Mucosa of gallbladder (tissue), 1 donor: ENCODE measurements at regions not wholly inside any gene's neighbourhood (a gene's known extent, or its start where the extent isn't known, plus 50 kb on each side); places are given as distances from the start of the nearest gene placed in this dataset.
"Not testable (repeated sequence)": the region's sequence is repeated elsewhere in the genome, so short reads cannot be mapped to it uniquely, and the experiment has no call there.

Experiments
- DNase-seq: peaks from one replicate; pipeline ENCODE4 v3.0.0-alpha.2; 2020; ENCODE audit warnings: low spot score
- donor health status: DM: no; HTN: no; CAD: no.

DNA sequence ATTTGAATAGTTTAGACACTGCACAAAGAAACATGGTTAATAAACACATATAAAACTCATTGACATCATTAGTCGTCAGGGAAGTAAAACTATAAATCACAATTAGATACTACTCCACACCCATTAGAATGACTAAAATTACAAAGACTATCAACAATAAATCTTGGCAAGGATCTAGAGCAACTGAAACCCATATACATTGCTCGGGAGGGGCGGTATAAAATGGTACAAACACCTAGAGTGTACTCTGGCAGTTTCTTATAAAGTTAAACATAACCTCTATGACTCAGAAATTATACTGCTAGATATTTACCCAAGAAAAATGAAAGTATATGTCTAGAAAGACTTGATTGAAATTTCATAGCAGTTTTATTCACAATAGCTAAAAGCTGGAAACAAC is 434.2 kb downstream of the RWDD3 start:
- DNase-seq = no peak

DNA sequence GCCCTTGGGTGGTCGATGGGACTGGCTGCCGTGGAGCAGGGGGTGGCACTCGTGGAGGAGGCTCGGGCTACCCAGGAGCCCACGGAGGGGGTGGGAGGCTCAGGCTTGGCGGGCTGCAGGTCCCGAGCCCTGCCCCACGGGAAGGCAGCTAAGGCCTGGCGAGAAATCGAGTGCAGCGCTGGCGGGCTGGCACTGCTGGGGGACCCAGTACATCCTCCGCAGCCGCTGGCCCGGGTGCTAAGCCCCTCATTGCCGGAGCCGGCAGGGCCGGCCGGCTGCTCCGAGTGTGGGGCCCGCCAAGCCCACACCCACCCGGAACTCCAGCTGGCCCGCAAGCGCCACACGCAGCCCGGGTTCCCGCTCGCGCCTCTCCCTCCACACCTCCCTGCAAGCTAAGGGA is 435.6 kb downstream of the RWDD3 start:
- not testable (repeated sequence) for DNase-seq

DNA sequence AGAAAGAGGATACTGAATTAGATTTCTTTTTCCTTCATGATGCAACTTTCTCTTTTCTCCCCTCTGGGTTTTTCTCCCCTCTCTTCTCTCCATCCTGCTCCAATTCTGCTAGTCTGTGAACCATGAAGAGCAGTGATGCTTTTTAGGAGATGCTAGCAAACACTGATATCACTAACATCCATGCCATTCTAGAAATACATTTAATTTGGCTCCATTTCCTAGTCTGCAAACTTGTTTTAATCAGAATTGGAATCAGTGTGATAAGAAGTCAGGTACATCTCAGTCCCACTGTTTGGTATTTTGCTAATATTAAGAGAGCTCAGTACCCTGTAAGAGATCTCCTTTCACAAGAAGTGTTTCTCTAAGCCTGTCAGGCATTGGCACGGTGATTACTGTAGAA is 437.1 kb downstream of the RWDD3 start:
- no peak for DNase-seq

DNA sequence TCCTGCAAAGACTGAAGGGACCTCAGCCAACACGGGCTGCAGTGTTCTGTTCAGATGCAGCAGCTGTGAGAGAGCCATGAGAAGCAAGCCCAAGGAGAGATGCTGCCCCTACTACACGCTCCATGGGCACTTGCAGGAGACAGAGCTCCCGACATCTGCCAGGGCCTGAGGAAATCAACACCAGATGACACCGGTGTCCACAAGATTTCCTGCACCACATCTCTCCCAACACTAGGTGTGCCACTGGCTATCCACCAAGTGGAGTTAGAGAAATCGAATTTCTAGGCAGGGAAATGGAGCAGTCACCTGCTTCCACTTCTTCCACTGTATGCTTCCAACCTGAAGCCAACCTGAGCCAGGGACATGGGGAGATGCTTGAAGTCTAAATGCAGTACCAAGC is 445.3 kb downstream of the RWDD3 start:
- DNase-seq = no peak

DNA sequence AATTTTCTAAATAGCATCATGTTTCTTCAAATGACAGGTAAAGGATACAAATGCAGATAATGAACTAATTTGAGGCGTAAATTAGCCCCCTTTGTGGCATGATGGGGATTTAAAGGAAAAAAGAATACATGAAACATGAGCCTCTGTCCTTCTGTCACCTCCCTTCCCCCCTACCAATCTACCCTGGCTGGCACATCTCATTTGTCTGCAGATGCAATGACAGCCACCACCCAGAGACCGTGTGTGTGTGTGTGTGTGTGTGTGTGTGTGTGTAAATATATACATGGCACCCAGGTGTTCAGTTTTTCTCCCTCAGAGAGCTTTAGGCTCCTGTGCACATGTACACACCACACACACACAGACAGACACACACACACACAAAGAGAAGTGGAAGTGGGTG is 451.1 kb downstream of the RWDD3 start:
- no peak for DNase-seq

DNA sequence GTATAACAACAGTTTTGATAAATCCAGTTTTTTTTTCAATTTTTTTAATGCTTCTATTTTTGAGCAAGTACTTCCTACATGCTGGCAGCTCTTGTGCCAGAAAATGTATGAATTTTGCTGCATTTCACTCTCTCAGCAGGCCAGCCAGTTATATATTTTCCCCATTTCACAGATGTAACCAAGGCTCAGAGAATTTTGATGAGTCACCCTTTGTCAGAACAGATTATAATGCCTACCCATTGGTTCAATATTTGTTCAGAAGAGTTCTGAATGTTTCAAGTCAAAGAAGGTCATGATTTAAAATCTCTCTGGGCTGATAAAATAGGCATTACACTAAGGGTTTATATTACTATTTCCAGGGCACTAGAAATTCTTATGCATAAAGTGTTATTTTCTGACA is 452.2 kb downstream of the RWDD3 start:
- DNase-seq = no peak

DNA sequence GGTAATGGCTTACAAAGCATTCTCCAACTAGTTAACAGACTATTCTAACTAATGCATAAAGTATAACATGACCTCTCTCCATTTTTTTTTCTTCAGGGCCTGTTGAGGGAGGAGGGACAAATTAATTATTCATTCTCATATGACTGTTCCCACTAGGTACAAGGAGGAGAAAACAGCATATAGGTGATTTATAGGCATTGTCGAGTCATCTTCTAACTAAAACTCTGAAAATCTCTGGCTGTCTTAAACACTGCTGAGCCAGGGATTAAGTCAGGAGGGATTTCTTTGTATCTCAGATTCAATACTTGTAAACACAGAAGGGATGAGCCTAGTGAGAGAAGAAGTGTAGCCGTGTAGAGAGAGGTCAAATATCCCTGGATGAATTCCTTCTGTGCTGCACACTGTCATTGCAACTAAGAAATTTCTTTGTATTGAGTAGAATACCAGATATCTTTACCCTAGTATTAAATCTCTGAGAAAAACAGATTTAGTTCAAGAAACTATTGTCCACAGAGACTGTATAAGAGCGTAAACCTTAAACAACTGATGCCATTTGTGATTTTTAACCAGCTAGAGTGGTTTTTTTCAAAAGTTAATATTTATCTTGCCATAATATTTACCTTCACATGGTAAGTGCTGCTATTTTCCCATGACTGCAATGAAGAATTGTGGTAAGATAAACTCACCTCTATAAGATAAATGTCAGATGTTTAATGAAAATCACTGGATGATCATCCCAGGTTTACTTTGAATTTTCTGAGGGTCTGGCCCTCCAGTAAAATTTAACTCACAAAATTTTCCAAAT is 465.3 kb downstream of the RWDD3 start:
- no peak for DNase-seq

DNA sequence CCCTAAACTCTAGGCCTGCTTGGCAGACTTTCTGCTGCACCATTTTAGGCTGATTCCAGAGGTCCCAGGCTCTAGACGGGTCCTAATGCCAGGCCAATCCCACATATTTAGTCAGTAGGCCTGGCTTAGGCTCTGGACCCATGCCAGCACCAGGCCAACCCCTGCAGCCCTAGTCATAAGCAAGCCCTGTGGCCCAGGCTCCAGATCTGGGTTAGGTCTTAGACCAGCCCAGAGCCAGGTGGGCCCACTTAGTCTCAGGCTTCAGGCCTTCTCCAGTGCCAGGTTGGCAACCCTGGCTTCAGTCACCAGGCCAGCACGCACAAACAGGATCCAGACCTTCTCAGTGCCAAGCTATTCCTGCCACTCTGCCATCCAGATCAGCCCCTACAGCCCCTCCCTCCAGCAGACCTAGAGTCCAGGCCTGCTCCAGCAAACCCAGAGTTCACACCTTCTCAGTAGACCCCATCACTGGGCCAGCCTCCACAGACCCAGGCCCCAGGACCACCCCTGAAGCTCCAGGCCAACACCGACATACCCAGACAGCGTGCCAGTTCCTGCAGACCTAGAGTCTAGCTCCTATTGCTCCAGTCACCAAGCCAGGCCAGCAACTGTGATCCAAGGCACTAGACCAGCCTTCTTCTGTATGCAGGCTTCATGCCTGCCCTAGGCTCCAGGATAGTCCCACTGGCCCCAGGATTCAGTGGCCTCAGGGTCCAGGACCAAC is 467.6 kb downstream of the RWDD3 start:
- no peak for DNase-seq

DNA sequence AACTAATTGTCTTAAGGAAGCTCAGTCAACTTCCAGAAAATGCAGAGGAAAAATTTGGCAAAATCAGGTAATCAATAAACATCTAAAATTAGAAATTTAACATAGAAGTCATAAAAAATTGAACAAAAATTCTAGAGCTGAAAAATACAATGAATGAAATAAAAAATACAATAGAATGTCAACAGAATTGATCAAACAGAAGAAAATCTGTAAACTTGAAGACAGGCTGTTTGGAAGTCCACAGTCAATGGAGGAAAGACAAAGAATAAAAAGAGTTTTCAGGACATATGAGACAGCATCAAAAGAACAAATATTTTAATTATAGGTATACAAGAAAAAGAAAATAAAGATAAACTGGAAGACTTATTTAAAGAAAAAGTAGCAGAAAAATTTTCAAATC is 469.0 kb downstream of the RWDD3 start:
- no peak for DNase-seq

DNA sequence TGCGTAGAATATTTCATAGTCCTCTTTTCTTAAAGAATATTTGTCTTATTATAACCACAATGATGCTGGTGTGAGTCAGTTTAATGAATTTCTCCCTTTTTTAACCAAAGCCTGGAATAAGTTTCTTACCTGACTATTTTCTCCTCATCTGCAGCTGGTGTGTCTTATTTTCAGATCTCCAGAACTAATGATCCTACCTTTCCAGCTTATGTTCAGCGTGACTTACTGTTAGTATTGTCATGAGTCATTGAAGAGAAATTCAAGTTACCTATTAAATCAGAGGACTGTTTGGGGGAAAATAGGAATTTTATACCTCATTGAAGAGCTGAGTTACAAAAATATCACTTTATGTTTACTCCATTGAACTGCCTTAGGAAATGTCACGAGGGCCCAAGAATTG is 482.1 kb downstream of the RWDD3 start:
- no peak for DNase-seq

DNA sequence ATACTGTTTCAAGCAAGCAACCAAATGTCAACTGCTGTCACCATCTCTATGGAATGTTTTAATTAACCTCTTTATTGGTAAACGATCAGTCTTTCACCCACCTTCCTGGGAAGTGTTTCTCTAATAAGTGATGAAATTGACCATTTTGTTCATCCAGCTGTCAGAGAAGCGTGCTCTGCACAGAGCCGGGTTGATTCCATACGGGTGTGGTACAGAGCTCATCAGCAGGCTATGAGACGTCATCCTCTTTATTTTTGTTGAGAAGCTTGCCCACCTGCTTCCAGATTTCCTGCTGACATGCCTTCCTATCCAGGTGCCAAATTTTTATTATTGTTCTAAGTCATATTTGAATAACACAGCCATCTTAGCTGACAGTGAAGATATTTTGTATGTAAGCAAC is 482.5 kb downstream of the RWDD3 start:
- no peak for DNase-seq

DNA sequence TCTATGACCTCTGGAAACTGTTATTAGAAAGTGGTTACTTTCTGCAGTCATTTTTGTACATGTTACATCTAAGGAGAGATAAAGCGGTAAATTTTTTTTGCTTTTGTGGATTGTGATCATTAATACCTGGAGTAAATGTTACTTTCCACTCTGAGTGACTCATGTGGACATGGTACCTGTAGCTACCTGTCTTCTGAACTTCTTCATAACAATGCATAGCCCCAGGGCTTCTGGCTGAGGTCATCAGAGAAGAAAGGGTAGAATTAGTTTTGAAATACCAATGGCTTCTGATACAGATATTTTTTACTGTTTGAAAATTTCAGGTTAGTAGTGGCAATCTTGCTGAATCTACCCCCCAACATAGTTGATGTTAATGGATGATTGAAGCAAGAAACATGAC is 489.3 kb downstream of the RWDD3 start:
- DNase-seq = no peak

DNA sequence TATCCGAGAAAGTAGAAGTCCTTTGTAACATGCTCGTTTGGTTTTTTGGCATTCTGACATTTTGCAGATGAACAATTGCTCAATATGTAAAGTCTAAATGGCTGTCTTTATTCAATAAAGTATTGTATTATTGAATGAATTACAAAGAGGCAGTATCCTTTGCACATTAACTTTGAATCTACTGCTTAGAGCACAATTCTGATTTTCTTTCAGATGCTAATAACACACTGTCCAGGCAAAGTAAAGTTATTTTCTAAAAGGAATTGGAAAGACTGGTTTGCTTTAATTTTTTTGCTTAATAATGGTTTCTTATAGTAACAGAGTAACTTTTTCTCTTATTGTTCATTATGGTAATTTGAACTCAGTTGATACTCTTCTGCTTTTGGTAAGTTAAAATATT is 494.8 kb downstream of the RWDD3 start:
- DNase-seq = no peak

DNA sequence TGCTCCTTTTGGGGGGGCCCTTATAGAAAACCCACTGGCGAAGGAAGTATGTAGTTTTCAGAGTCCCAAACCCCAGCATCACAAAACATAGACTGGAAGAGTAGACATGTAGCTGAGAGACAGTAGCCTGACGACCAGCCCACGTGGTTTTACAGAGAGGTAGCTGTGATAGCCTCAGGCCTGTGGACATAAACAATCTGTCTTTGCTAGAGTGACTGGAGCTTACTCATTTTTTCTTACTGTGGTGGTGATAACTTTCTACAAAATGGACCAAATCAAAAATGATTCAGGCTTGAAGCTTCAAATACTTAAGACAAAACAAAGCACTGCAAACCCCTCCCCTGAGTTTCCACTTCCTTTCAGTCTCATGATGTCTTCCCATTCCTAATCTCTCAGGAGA is 497.0 kb downstream of the RWDD3 start:
- DNase-seq = no peak

DNA sequence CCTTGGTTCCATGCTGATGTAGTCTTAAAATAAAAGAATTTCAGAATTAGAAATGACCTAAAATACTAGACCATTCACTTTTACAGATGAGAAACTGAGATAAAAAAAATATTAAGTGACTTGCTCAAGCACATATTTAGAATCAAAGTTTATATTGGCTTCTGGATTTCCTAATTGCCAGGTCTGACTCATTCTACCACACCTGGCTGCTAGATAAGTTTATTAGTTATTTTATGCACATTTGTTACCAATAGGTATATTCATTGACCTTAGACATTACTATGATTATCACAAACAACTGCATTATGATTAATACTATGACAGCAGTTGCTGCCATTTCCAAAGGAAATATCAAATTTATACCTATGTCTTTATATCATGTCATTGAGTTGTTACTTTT is 497.5 kb downstream of the RWDD3 start:
- DNase-seq = no peak

DNA sequence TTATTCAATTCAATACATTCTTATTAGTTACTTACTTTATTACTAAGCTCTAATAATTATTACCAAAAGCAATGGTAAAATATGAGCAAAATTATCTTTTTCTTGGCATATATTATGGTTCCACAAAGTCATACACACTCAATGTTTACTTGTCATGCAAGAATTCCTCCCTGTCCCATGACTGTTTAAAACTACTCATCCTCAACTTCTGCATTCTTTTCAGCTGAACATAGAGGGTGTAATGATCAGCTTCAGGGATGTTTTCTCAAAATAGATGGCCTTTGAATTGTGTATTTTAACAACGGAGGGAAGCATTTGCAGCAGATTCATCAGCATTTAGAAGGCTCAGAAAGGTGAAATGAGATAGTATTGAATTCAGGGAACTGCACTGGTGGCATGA is 499.0 kb downstream of the RWDD3 start:
- no peak for DNase-seq

DNA sequence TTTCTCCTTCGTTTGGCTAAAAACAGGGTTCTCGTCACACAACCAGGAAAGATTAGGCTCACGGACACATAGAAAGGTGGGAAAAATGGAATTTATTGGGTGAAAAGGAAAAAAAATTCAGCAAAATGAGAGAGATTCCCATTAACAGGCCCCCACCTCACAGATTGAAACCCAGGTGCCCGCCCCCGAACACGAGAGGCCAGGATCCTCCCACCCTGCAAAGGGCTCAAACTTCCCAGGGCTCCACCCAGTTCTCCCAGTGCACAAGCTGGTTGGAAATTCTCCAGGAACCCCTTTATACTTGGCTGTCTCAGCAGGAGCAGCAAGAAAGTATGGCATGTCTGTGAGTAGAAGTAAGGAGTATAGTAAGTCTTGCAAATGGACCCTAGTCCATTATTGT is 499.7 kb downstream of the RWDD3 start:
- no peak for DNase-seq

DNA sequence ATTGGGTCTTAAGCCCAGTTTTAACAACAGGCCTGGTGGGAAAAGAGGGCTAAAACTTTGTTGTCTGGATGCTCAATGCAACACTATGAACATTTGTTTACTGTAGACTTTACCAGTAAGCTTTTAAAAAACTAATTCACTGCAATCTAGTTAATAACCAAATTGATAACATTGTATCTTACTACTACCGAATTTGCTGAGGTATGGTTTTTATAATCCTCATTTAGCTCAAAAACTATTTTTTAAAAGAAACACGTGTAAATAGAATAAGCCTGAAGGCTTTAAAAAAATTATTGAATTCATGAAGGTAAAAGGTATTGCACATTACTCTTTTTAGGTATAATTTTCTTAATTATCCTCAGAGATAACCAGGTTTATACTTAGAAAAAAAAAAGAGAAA is 500.6 kb downstream of the RWDD3 start:
- no peak for DNase-seq

DNA sequence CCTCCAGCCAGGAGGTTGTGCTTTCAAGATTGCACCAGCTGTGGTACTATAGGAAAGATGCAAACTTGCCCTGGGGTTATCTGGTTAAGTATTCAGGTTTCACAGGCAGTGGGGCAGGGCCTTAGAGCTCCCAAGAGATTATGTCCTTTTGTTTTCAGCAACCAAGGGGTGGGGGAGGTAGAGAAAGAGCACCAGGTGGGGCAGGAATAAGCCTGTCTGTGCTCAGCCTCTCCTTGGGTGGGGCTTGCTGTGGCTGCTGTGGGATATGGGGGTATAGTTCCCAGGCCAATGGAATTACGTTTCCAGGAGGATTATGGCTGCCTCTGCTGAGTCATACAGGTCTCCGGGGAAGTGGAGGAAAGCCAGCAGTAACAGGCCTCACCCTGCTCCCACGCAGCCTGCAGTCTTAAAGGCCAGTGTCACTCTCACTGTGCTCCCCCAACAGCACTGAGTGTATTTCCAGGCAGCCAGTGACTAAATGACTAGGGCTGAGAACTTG is 508.6 kb downstream of the RWDD3 start:
- DNase-seq = no peak

DNA sequence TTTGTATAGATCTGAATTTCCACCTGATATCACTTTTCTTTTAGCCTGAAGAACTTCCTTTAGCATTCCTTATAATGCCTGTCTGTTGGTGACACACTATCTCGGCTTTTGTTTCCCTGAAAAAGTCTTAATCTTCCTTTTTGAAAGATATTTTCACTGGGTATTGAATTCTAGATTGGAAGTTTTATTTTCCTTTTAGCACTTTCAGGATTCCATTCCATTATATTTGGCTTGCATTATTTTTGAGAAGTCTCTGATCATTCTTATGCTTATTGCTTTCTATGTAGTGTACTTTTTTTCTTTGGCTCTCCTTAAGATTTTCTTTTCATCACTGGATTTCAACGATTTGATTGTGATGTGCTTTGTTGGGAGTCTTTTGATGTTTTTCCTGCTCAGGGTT is 510.7 kb downstream of the RWDD3 start:
- DNase-seq = no peak

DNA sequence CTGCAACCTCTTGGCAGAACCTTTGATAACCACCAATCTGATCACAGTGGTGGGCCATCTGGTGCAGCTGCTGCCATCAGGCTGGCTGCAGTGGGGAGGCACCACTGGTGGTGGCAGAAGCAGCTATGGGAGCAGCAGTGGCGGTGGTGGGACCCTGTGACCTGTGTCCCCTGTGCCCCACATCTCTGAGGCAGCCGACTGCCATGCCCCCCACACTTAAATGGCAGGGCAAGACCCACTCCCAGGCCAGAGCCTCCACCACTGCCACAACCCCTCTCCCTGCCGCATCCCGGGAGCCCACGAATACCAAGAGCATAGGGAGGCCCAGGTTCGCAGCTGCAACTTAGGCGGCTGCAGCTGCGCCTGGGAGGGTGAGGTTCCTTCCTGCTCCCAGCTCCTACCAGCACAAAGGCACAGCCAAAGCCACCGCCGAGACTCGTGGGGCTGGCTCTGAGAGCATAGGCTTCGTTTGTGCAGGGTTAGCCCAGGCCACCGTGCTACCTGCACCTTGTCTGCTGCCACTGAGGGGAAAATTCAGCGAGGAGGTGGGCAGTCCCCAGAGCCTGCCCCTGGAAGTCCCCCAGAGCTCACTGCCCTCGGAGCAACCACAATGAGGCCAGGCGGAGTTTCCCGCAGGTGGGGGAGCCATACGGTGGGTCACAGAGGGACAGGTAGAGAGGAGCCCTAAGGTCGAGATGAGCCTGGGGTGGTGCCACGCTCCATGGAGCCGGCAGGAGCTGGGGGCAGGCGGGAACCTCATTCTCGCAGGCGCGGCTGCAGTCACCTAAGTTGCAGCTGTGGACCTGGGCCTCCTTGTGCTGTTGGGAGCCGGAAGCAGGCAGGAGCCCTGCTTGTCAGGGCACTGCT is 518.7 kb downstream of the RWDD3 start:
- DNase-seq = no peak

DNA sequence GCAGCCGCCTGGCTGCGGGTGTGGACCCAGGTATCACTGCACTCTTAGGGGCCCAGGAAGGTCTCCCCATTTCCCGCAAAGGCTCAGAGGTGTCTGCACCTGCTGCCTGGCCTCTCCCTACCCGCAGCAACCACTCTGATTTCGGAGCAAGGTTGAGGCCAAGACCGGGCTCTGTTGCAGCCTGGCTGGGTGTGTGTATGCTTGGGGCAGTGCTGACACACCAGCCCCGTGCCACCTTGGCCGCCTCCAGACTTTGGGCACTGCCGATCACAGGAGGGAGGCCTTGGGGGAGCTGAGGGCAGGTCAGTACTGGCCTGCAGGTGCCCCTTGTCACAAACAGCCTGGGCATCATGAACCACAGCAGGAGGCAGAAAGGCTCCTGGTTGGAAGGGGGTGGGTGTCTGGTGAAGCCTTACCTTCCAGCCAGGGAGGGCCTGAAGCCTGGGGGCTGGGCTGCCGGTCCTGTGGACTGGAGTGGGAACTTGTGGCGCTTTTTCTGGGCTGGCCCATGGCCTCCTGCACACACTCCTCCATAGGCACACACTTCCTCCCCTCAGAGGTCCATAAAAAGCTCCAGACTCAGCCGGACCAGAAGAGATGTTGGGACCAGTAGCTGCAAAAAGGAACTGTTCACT is 519.5 kb downstream of the RWDD3 start:
- no peak for DNase-seq
